RWPE2 (cell line): ENCODE measurements at regions not wholly inside any gene's neighbourhood (a gene's known extent, or its start where the extent isn't known, plus 50 kb on each side); places are given as distances from the start of the nearest gene placed in this dataset.

Experiments
- ATAC-seq: fragments of 200-7000 bp; cut with Tn5 transposase; 3 replicates; pipeline ENCODE4 v1.9.1; 2021; ENCODE audit warnings: low read depth
- DNase-seq: peaks from one replicate; pipeline ENCODE4 v3.0.0-alpha.2; 2020; ENCODE audit warnings: low spot score
- H3K27ac ChIP-seq: fragments of 450-650 bp; 2 replicates; pipeline ENCODE4 v1.5.1; 2017; ENCODE audit warnings: mild to moderate bottlenecking; ENCODE audit not compliant: poor library complexity, severe bottlenecking
- H3K27me3 ChIP-seq: fragments of 250-450 bp; sonication (Bioruptor Pico); 2 replicates; pipeline ENCODE4 v1.5.1; 2021; ENCODE audit warnings: mild to moderate bottlenecking, moderate library complexity; ENCODE audit not compliant: insufficient read depth, poor library complexity, severe bottlenecking
- H3K36me3 ChIP-seq: fragments of 250-450 bp; sonication (Bioruptor Pico); 2 replicates; pipeline ENCODE4 v1.5.1; 2020; ENCODE audit warnings: low read depth, mild to moderate bottlenecking, moderate library complexity
- H3K4me1 ChIP-seq: fragments of 250-450 bp; sonication (Bioruptor Pico); 2 replicates; pipeline ENCODE4 v1.5.1; 2021; ENCODE audit warnings: mild to moderate bottlenecking, moderate library complexity; ENCODE audit not compliant: insufficient read depth, poor library complexity, severe bottlenecking
- H3K4me3 ChIP-seq: fragments of 250-450 bp; sonication (Bioruptor Pico); 2 replicates; pipeline ENCODE4 v1.5.1; 2021; ENCODE audit warnings: mild to moderate bottlenecking, moderate library complexity; ENCODE audit not compliant: severe bottlenecking
- H3K9me3 ChIP-seq: fragments of 250-450 bp; sonication (Bioruptor Pico); 2 replicates; pipeline ENCODE4 v1.5.1; 2021; ENCODE audit warnings: mild to moderate bottlenecking, moderate library complexity; ENCODE audit not compliant: severe bottlenecking
- TF ChIP-seq, protein P1 (sequence below): fragments of 450-650 bp; IDR thresholded peaks from one replicate; pipeline ENCODE4 v1.5.1; 2017; ENCODE audit warnings: mild to moderate bottlenecking, moderate library complexity; ENCODE audit not compliant: poor library complexity, severe bottlenecking

DNA sequence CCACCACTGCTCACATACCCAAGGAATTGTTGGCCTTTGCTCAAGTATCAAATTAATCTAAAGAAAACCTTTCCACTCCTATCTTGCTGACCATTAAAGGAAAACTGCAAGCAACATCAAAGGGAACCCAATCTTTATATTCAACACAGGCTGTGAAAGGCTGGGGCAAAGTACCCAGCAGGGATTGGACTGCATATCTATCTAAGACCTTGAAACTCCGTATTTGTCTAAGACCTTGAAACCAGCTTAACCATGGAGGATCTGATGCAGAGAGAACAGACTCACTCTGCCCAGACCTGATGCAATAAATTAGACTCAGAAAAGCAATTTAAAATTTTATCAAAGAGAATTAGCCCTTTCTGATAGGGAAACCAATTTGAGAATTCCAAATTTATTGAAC is 102.2 kb downstream of the DIO2 start:
- no peak overlapping the region for H3K27ac ChIP-seq
- H3K4me1 ChIP-seq: no peaks in the 10 kb centered on the region
- no peaks in the 10 kb centered on the region for H3K36me3 ChIP-seq
- H3K4me3 ChIP-seq: no peak overlapping the region
- H3K9me3 ChIP-seq: no peaks in the 10 kb centered on the region
- H3K27me3 ChIP-seq: peaks cover 2% of the 10 kb centered on the region
- TF ChIP-seq, protein P1, sequence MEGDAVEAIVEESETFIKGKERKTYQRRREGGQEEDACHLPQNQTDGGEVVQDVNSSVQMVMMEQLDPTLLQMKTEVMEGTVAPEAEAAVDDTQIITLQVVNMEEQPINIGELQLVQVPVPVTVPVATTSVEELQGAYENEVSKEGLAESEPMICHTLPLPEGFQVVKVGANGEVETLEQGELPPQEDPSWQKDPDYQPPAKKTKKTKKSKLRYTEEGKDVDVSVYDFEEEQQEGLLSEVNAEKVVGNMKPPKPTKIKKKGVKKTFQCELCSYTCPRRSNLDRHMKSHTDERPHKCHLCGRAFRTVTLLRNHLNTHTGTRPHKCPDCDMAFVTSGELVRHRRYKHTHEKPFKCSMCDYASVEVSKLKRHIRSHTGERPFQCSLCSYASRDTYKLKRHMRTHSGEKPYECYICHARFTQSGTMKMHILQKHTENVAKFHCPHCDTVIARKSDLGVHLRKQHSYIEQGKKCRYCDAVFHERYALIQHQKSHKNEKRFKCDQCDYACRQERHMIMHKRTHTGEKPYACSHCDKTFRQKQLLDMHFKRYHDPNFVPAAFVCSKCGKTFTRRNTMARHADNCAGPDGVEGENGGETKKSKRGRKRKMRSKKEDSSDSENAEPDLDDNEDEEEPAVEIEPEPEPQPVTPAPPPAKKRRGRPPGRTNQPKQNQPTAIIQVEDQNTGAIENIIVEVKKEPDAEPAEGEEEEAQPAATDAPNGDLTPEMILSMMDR: no peak
- DNase-seq: no peak
- ATAC-seq: no peak

DNA sequence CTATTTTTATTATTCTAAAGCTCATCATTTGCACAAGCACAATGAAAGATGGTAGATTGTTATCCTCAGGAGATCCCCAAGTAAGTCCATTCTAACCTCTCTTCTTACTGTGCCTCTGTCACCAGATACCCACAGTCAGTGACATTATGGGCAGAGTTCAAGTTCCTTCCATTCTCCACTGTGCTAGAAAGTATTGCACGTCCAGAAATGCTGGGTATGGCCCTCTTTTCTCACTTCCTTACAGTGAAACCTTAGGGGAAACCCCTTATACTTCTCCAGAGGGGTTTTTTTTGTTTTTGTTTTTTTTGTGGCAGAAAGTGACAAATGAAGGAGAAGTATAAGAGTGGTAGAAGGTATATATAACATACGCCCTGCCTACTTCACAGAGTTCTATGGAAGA is 102.9 kb downstream of the DIO2 start:
- no peaks in the 10 kb centered on the region for H3K4me1 ChIP-seq
- no peaks in the 10 kb centered on the region for H3K36me3 ChIP-seq
- no peak overlapping the region for H3K27ac ChIP-seq
- no peaks in the 10 kb centered on the region for H3K9me3 ChIP-seq
- DNase-seq: no peak
- ATAC-seq: no peak
- H3K27me3 ChIP-seq: peaks cover 2% of the 10 kb centered on the region
- H3K4me3 ChIP-seq: no peak overlapping the region
- TF ChIP-seq, protein P1: no peak

DNA sequence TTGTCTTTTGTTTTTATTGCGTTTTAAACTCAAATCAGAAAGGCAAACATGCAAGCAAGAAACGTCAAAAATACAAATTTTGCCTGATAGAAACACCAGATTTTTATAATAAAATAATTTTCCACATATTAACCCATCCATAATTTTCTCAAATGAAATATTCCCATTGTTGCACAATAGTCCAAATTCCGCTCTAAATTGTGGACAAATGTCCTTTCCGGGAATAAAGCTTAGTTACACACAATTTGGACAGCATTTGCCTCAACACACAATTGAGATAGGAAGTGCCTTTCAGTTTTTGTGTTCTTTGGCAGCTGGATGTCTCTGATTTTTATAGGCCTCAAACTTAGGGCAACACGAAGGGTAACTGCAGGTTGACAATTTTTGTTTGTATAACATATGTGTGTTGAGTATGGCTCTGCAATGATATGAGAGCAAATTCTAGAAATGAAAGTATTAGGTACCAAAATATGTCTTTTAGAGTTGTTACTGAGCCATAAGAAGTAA is 105.8 kb downstream of the DIO2 start:
- no peaks in the 10 kb centered on the region for H3K9me3 ChIP-seq

DNA sequence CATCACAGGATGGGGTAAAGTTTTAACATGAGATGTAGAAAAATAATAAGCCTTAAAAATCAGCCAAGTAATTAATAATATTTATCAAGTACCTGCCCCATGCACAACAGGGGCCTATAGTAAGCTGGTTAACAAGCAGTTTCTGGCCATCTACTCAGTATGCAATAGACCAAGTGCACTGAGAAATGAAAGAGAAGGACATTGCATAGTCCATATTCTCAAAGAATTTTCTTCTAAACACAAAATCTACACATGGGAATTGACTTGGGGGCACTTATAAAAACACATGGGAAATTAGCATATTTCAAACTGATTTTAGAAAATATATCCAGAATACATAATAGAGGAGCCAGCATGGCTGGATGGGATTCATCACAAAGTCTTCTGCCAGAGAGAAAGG is 109.5 kb downstream of the DIO2 start:
- no peaks in the 10 kb centered on the region for H3K27me3 ChIP-seq
- TF ChIP-seq, protein P1: no peak
- no peak for DNase-seq
- no peak for ATAC-seq
- H3K9me3 ChIP-seq: no peaks in the 10 kb centered on the region
- no peaks in the 10 kb centered on the region for H3K4me1 ChIP-seq
- H3K4me3 ChIP-seq: no peak overlapping the region
- no peaks in the 10 kb centered on the region for H3K36me3 ChIP-seq
- H3K27ac ChIP-seq: no peak overlapping the region

More for the DNA sequence above, 105.8 kb downstream of the DIO2 start:
- Histone ChIP-seq H3K4me1 (no peaks in the 10 kb centered on the region), H3K4me3 (no peak overlapping the region), H3K27ac (no peak overlapping the region), H3K36me3 (no peaks in the 10 kb centered on the region), H3K27me3 (no peaks in the 10 kb centered on the region)
- ATAC-seq (no peak), DNase-seq (no peak)
- TF ChIP-seq, protein P1: no peak

DNA sequence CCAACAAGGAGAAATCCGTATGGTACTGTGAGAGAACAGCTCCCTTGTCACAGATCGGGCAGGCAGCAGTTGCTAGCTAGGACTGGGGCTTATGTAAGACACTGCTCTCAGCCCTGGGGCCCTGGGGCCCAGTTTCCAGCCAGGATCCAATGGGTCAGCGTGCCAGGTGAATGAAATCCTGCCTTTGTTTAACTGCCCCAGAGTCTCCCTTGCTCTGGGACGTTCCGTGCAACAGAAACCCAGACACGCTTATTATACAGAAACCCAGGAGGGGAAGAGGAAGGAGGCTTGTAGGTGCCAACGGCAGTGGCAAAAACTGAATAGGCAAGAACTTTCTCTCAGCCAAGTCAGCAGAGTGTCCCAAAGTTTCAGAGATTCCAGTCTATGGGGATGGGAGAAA is 110.6 kb downstream of the DIO2 start:
- ATAC-seq: no peak

More for the DNA sequence above, 110.6 kb downstream of the DIO2 start:
- H3K4me3 ChIP-seq: no peak overlapping the region
- DNase-seq: no peak
- TF ChIP-seq, protein P1: no peak
- H3K27ac ChIP-seq: no peak overlapping the region
- no peaks in the 10 kb centered on the region for H3K4me1 ChIP-seq
- H3K9me3 ChIP-seq: no peaks in the 10 kb centered on the region
- no peaks in the 10 kb centered on the region for H3K27me3 ChIP-seq
- no peaks in the 10 kb centered on the region for H3K36me3 ChIP-seq
